Esophagus muscularis mucosa (tissue), 2 donors: ENCODE measurements at regions not wholly inside any gene's neighbourhood (a gene's known extent, or its start where the extent isn't known, plus 50 kb on each side); places are given as distances from the start of the nearest gene placed in this dataset.

Experiments
- EP300 ChIP-seq: sonication (generic); formaldehyde crosslinking; IDR thresholded peaks from one replicate; pipeline ENCODE4 v1.6.1; 2017; ENCODE audit warnings: antibody characterized with exemption
- POLR2A ChIP-seq: fragments of 450-650 bp; IDR thresholded peaks from one replicate; pipeline ENCODE4 v1.6.1; 2017; ENCODE audit warnings: antibody characterized with exemption, moderate library complexity, mild to moderate bottlenecking, low read depth

DNA sequence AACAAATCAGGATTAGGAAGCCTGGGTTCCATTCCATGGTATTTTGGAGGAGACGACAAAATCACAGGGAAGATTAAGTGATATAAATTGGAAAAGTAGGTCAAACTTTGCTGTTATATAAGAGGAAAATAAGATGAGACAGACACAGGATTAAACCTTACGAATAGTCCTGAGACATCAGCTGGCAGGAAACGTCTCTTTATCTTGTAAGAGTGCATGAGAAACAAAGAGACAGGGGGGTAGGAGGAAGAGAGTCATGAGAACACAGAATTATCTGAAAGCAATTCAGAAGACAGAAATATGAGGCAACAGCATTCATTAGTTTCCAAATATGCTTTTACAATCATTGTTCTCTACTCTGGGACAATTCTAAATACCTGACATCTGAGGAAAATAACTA lies 310.6 kb upstream of the MIR17HG start:
- TF ChIP-seq EP300: no peak
- no peak for TF ChIP-seq POLR2A
